CD4-positive, alpha-beta T cell (primary cell): ENCODE measurements at regions not wholly inside any gene's neighbourhood (a gene's known extent, or its start where the extent isn't known, plus 50 kb on each side); places are given as distances from the start of the nearest gene placed in this dataset.

ENCODE experiments used
- ATAC-seq: fragments of 200-7000 bp; cut with Tn5 transposase; one replicate; pipeline ENCODE4 v1.10.0; 2022; ENCODE audit warnings: mild to moderate bottlenecking; ENCODE audit not compliant: poor library complexity
- CTCF ChIA-PET: fragments of 350-600 bp; sonication (Branson Sonifier 250); formaldehyde crosslinking; loops from one replicate; lab custom pipeline; 2021; ENCODE audit warnings: antibody characterized with exemption, inconsistent platforms; lab: Charles Lee
- POLR2A ChIA-PET: fragments of 350-600 bp; sonication (Branson Sonifier 250); formaldehyde crosslinking; loops from one replicate; lab custom pipeline; 2021; ENCODE audit warnings: antibody characterized with exemption, inconsistent platforms; lab: Charles Lee
- DNase-seq, 14 experiments: peaks; one replicate each; pipeline ENCODE4 v3.0.0-alpha.2; 2013 to 2020; ENCODE audit warnings: mixed read lengths in 2 of 14
- H3K27ac ChIP-seq, 2 donors: one replicate each; pipeline versions ENCODE4 v1.5.1 to v1.7.0; 2013; ENCODE audit warnings: low read length in 2 of 2, low read depth in 1 of 2, mild to moderate bottlenecking in 1 of 2
- H3K27me3 ChIP-seq, 2 experiments: 1 replicate in 1 of 2; 2 replicates in 1 of 2; pipeline versions ENCODE4 v1.6.1 to v1.7.0; 2013; ENCODE audit warnings: low read length in 2 of 2, control low read depth in 1 of 2, mild to moderate bottlenecking in 1 of 2, moderate library complexity in 1 of 2; ENCODE audit not compliant: insufficient read depth in 2 of 2, control insufficient read depth in 1 of 2
- H3K36me3 ChIP-seq: one replicate; pipeline ENCODE4 v1.6.1; 2013; ENCODE audit warnings: low read length, control low read depth; ENCODE audit not compliant: insufficient read depth
- H3K4me1 ChIP-seq: one replicate; pipeline ENCODE4 v1.6.1; 2013; ENCODE audit warnings: low read length, control low read depth; ENCODE audit not compliant: insufficient read depth
- H3K4me3 ChIP-seq: one replicate; pipeline ENCODE4 v1.5.1; 2013; ENCODE audit warnings: mild to moderate bottlenecking, low read length, moderate library complexity
- H3K9me3 ChIP-seq, 2 experiments: 1 replicate in 1 of 2; 2 replicates in 1 of 2; pipeline versions ENCODE4 v1.6.1 to v1.7.0; 2013; ENCODE audit warnings: low read length in 2 of 2, mild to moderate bottlenecking in 2 of 2, control low read depth in 1 of 2, moderate library complexity in 1 of 2; ENCODE audit not compliant: control insufficient read depth in 1 of 2, insufficient read depth in 1 of 2
- H3K27ac Mint-ChIP-seq: one replicate; pipeline ENCODE4 v1.8.0; 2020; ENCODE audit warnings: mixed read lengths
- H3K27me3 Mint-ChIP-seq: one replicate; pipeline ENCODE4 v1.8.0; 2021; ENCODE audit warnings: mixed read lengths
- H3K36me3 Mint-ChIP-seq: one replicate; pipeline ENCODE4 v1.8.0; 2021; ENCODE audit warnings: low read depth, mixed read lengths
- H3K4me1 Mint-ChIP-seq: one replicate; pipeline ENCODE4 v1.8.0; 2021; ENCODE audit warnings: low read depth, mixed read lengths
- H3K4me3 Mint-ChIP-seq: one replicate; pipeline ENCODE4 v1.8.0; 2020; ENCODE audit warnings: mild to moderate bottlenecking, mixed read lengths
- H3K9me3 Mint-ChIP-seq: one replicate; pipeline ENCODE4 v1.8.0; 2020; ENCODE audit warnings: mixed read lengths
- intact Hi-C, 2 experiments: fragments of 100-400 bp; cut with DNase I in 1 of 2; cut with micrococcal nuclease in 1 of 2; formaldehyde crosslinking; loops; one replicate each; pipeline versions ENCODE4 v1.15.1 to v1.9.0; 2023 to 2025; cut with DNase I, micrococcal nuclease
- TF ChIP-seq, protein P1 (sequence below): fragments of 200-600 bp; IDR thresholded peaks from one replicate; pipeline ENCODE4 v1.8.0; 2022; ENCODE audit warnings: antibody characterized with exemption, mild to moderate bottlenecking

DNA sequence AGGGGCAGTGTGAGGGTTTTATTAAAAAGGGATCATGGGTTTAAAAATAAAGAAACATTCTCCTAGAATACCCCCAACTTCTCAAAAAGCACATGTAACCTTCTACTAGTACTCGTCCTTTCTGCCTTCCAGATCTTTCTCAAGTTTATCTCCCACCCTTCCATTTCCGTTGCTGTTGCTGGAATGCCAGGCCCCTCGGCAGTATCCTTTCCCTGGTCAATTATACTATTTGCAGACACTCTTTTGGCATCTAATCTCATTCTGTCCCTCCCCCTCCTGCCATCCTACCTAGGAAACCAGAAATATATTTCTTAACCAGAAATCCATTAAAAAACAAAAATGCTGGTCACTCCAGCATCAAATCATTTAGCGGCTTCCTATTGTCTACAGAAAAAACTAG lies 198.2 kb upstream of the ATP2B1 start:
- DNase-seq (no peak), ATAC-seq (no peak)
- Mint-ChIP-seq H3K4me3 (no peak overlapping the region), H3K4me1 (no peaks in the 10 kb centered on the region), H3K36me3 (peaks cover 4% of the 10 kb centered on the region), H3K27me3 (no peaks in the 10 kb centered on the region), H3K9me3 (peaks cover 8% of the 10 kb centered on the region), H3K27ac (no peak overlapping the region)
- intact Hi-C loops: no loop called here
- Histone ChIP-seq H3K4me3 (no peak overlapping the region), H3K9me3 (no peaks in the 10 kb centered on the region), H3K27me3 (no peaks in the 10 kb centered on the region), H3K36me3 (no peaks in the 10 kb centered on the region), H3K27ac (no peak overlapping the region), H3K4me1 (no peaks in the 10 kb centered on the region)
- CTCF ChIA-PET: no interaction called here
- POLR2A ChIA-PET: no interaction called here
- TF ChIP-seq, protein P1, sequence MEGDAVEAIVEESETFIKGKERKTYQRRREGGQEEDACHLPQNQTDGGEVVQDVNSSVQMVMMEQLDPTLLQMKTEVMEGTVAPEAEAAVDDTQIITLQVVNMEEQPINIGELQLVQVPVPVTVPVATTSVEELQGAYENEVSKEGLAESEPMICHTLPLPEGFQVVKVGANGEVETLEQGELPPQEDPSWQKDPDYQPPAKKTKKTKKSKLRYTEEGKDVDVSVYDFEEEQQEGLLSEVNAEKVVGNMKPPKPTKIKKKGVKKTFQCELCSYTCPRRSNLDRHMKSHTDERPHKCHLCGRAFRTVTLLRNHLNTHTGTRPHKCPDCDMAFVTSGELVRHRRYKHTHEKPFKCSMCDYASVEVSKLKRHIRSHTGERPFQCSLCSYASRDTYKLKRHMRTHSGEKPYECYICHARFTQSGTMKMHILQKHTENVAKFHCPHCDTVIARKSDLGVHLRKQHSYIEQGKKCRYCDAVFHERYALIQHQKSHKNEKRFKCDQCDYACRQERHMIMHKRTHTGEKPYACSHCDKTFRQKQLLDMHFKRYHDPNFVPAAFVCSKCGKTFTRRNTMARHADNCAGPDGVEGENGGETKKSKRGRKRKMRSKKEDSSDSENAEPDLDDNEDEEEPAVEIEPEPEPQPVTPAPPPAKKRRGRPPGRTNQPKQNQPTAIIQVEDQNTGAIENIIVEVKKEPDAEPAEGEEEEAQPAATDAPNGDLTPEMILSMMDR: no peak

DNA sequence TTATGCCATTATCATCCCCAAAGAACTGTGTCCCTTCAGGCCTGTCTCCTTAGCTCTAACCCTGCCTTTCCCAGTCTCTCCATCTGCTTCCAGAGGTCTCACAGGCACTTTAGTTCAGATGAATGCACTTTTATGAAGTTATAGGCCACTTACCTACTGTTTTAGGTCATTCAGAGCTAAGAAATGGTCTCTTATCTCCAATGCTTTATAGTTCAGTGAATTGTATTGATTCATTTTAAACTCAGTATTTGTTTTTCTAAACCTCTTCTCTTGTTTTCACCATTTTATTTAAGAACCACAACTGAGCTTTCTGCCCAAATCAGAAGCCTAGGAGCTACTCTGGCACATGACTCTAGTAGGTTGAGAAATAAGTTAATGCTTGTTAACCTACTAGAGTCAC lies 197.5 kb upstream of the ATP2B1 start:
- H3K36me3 ChIP-seq: no peaks in the 10 kb centered on the region
- POLR2A ChIA-PET: no interaction called here
- no peaks in the 10 kb centered on the region for H3K27me3 ChIP-seq
- H3K27ac ChIP-seq: no peak overlapping the region
- Mint-ChIP-seq H3K4me3 (no peak overlapping the region), H3K36me3 (peaks cover 4% of the 10 kb centered on the region), H3K27me3 (no peaks in the 10 kb centered on the region), H3K4me1 (no peaks in the 10 kb centered on the region), H3K27ac (no peak overlapping the region), H3K9me3 (peaks cover 6% of the 10 kb centered on the region)
- ATAC-seq (no peak), DNase-seq (no peak)
- no peak overlapping the region for H3K4me3 ChIP-seq
- CTCF ChIA-PET: interaction anchor here (1.0 kb wide), 1 partner anchor 10 kb away, joined by 3 read pairs; no protein-coding TSS in a partner anchor
- no peaks in the 10 kb centered on the region for H3K9me3 ChIP-seq
- intact Hi-C loops: no loop called here
- TF ChIP-seq, protein P1: no peak
- H3K4me1 ChIP-seq: no peaks in the 10 kb centered on the region

DNA sequence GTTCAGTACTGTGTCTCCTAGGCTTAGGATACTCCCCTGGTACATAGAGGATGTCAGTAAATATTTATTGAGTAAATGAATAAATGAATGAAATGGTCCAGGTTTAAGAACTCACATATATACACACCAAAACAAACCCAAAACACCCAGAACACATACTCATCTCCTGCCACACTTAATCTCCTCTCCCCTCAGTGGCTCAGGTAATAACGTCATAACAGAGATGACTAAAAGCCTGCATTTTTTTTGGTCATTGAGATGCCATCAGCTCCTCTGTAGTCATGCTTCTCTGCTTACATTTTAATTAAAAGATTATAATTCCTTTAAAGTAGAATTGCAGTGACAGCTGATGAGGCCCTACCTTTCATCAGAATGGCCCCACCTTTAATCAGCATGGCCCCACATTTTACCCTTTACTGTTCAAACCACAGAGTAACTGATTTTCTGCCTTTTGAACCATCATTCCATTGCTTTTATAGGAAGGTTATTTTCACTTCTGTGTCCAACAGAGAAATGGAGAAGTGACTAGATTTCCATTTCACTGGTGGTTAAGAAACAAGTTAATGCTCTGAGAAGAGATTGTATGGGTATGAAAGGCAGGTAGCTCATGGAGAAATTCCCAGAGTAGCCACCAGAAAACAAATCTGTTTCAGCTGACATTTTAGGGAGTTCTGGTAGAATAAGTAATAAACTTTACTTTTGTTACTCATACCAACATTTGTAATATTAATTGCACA lies 193.4 kb upstream of the ATP2B1 start:
- H3K4me3 ChIP-seq: no peak overlapping the region
- no peak for ATAC-seq
- H3K27me3 Mint-ChIP-seq: no peaks in the 10 kb centered on the region
- H3K27me3 ChIP-seq: no peaks in the 10 kb centered on the region
- no peak for DNase-seq
- intact Hi-C loops: no loop called here
- no peaks in the 10 kb centered on the region for H3K9me3 ChIP-seq
- H3K9me3 Mint-ChIP-seq: no peaks in the 10 kb centered on the region
- no peaks in the 10 kb centered on the region for H3K4me1 ChIP-seq
- H3K27ac Mint-ChIP-seq: no peak overlapping the region
- ChIA-PET POLR2A (interaction anchor here (0.7 kb wide), 1 partner anchor 16 kb away, joined by 3 read pairs; no protein-coding TSS in a partner anchor), CTCF (no interaction called here)
- no peak overlapping the region for H3K27ac ChIP-seq
- TF ChIP-seq, protein P1: no peak
- H3K4me3 Mint-ChIP-seq: no peak overlapping the region
- peaks cover 5% of the 10 kb centered on the region for H3K4me1 Mint-ChIP-seq
- H3K36me3 Mint-ChIP-seq: no peaks in the 10 kb centered on the region
- H3K36me3 ChIP-seq: no peaks in the 10 kb centered on the region
